ENCODE measurements at regions not wholly inside any gene's neighbourhood (a gene's known extent, or its start where the extent isn't known, plus 50 kb on each side); places are given as distances from the start of the nearest gene placed in this dataset.

GRCh38 chr20:50391444-50392137, 118.6 kb upstream of the PTPN1 start:
- FAIRE-seq (no peak), DNase-seq (peak in 1 of 5 donors; percentile 70)
- no peak for TF ChIP-seq CTCF (IDR thresholded peaks at IDR 0.05; ENCODE audit: borderline replicate concordance, extremely low read depth, insufficient read depth)
- intact Hi-C loops (cut with DNase I) = no loop called here
- Histone ChIP-seq H3K27ac (ENCODE audit: low read depth in 2 of 2, low read length in 2 of 2) (no peak overlapping the region), H3K27me3 (ENCODE audit: control insufficient read depth, insufficient read depth, low read length) (no peaks in the 10 kb centered on the region), H3K4me1 (ENCODE audit: control insufficient read depth in 2 of 3, insufficient read depth in 2 of 3, low read depth in 1 of 3, low read length in 3 of 3) (peaks cover 0 to 17% (median 9%) of the 10 kb centered on the region in 3 donors), H3K4me3 (ENCODE audit: low read length in 3 of 3) (no peak overlapping the region), H3K36me3 (ENCODE audit: control insufficient read depth in 2 of 3, insufficient read depth in 3 of 3, low read length in 3 of 3) (no peaks in the 10 kb centered on the region), H3K9ac (ENCODE audit: low read length in 3 of 3) (no peak overlapping the region), H3K9me3 (ENCODE audit: control insufficient read depth in 2 of 3, insufficient read depth in 1 of 3, low read length in 3 of 3) (no peaks in the 10 kb centered on the region)

- no peaks in the 10 kb centered on the region for H3K27me3 ChIP-seq (ENCODE audit: control insufficient read depth, insufficient read depth, low read length)
- no peak for TF ChIP-seq CTCF (IDR thresholded peaks at IDR 0.05; ENCODE audit: borderline replicate concordance, extremely low read depth, insufficient read depth)
- H3K9ac ChIP-seq (ENCODE audit: low read length in 3 of 3) = no peak overlapping the region
- FAIRE-seq = no peak
- no peak overlapping the region for H3K27ac ChIP-seq (ENCODE audit: low read depth in 2 of 2, low read length in 2 of 2)
- H3K4me3 ChIP-seq (ENCODE audit: low read length in 3 of 3) = no peak overlapping the region
- no peaks in the 10 kb centered on the region for H3K9me3 ChIP-seq (ENCODE audit: control insufficient read depth in 2 of 3, insufficient read depth in 1 of 3, low read length in 3 of 3)
- H3K4me1 ChIP-seq (ENCODE audit: control insufficient read depth in 2 of 3, insufficient read depth in 2 of 3, low read depth in 1 of 3, low read length in 3 of 3) = peaks cover 0 to 17% (median 9%) of the 10 kb centered on the region in 3 donors
- peak in 1 of 5 donors; percentile 42 for DNase-seq
- intact Hi-C loops (cut with DNase I) = no loop called here
- no peaks in the 10 kb centered on the region for H3K36me3 ChIP-seq (ENCODE audit: control insufficient read depth in 2 of 3, insufficient read depth in 3 of 3, low read length in 3 of 3)
Measured at GRCh38 chr20:50392138-50392866, 117.9 kb upstream of the PTPN1 start.

- DNase-seq = no peak
- Histone ChIP-seq H3K9me3 (ENCODE audit: control insufficient read depth in 2 of 3, insufficient read depth in 1 of 3, low read length in 3 of 3) (no peaks in the 10 kb centered on the region), H3K36me3 (ENCODE audit: control insufficient read depth in 2 of 3, insufficient read depth in 3 of 3, low read length in 3 of 3) (no peaks in the 10 kb centered on the region), H3K4me1 (ENCODE audit: control insufficient read depth in 2 of 3, insufficient read depth in 2 of 3, low read depth in 1 of 3, low read length in 3 of 3) (peaks cover 0 to 17% (median 9%) of the 10 kb centered on the region in 3 donors), H3K4me3 (ENCODE audit: low read length in 3 of 3) (no peak overlapping the region), H3K9ac (ENCODE audit: low read length in 3 of 3) (no peak overlapping the region), H3K27me3 (ENCODE audit: control insufficient read depth, insufficient read depth, low read length) (no peaks in the 10 kb centered on the region), H3K27ac (ENCODE audit: low read depth in 2 of 2, low read length in 2 of 2) (no peak overlapping the region)
- intact Hi-C loops (cut with DNase I) = no loop called here
- no peak for FAIRE-seq
- TF ChIP-seq CTCF (IDR thresholded peaks at IDR 0.05; ENCODE audit: borderline replicate concordance, extremely low read depth, insufficient read depth) = no peak
Measured at GRCh38 chr20:50393242-50393641, 116.9 kb upstream of the PTPN1 start.

Data from kidney (tissue), 13 donors.